Activated CD4-positive, alpha-beta T cell treated with anti-CD3 and anti-CD28 coated beads, Interleukin-10, Interleukin-2, amounts not matched to agents 100 ng/mL and 50 ng/mL, durations not matched to agents 16 hours and 8 hours (primary cell): ENCODE measurements at regions not wholly inside any gene's neighbourhood (a gene's known extent, or its start where the extent isn't known, plus 50 kb on each side); places are given as distances from the start of the nearest gene placed in this dataset.
"Not testable (repeated sequence)": the region's sequence is repeated elsewhere in the genome, so short reads cannot be mapped to it uniquely, and the experiment has no call there.

Experiments used
- DNase-seq: peaks from one replicate; pipeline ENCODE4 v3.0.0-alpha.2; 2020

DNA sequence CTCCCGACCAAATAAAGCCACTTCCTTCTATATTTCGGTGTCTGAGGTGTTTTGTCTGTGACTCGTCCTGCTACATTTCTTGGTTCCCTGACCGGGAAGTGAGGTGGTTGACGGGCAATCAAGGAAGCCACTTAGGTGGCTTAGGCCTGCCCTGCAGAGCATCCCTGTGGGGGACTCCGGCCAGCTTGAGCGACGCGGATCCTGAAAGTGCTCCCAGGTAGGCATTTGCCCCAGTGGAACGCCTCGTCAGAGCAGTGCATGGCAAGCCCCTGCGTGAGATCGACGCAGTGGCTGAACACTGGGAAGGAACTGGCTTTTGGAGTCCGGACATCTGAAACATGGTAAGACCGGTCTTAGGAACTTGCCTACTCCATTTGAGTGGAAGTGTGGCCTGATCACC lies 157.2 kb upstream of the COX7C start:
- no peak for DNase-seq

DNA sequence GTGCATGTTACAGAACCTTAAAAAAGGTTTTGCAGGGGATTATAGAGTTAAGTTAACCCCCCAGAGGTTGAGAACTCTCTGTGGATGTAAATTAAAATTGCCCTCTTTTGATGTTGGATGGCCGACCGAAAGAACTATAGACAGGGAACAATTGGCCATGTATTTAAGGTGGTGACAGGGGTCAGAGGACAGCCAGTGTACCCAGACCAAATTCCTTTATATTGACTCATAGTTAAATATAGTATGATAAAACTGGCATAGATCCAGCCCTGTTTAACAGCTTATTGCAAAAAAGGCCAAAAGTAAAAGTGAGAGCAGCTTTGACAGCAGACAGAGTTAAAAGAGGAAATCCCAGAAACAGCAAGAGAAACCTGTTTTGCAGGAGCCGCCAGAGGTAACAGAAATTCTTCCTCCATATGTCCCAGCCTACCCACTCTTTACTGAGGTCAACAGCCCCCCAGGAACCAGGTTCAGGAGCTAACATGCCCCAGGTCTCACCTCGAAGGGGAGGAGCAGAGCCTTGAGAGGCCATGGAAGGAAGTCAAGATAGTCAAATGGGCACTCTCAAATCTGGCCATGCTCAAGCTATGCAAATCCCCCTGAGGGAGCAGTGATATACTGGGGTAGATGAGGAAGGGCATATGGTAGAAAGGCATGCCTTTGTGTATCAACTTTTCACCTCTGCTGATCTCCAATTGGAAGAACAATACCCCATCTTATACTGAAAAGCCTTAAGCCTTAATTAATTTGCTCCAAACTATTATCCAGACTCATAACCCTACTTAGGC lies 156.4 kb upstream of the COX7C start:
- no peak for DNase-seq

DNA sequence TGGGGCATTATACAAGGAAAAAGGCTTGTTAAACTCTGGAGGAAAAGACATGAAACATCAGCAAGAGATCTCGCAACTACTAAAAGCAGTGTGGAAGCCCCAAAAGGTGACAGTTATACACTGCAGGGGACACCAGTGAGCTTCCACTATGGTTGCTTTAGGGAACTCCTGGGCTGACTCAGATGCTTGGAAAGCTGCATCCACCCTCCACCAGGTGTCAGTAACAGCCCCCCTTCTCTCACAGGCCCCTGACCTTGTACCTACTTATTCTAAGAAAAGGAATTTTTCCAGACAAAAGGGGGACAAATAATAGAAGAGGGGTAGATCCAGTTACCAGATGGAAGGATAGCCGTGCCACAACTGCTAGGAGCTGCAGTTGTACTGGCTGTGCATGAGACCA lies 154.4 kb upstream of the COX7C start:
- no peak for DNase-seq

DNA sequence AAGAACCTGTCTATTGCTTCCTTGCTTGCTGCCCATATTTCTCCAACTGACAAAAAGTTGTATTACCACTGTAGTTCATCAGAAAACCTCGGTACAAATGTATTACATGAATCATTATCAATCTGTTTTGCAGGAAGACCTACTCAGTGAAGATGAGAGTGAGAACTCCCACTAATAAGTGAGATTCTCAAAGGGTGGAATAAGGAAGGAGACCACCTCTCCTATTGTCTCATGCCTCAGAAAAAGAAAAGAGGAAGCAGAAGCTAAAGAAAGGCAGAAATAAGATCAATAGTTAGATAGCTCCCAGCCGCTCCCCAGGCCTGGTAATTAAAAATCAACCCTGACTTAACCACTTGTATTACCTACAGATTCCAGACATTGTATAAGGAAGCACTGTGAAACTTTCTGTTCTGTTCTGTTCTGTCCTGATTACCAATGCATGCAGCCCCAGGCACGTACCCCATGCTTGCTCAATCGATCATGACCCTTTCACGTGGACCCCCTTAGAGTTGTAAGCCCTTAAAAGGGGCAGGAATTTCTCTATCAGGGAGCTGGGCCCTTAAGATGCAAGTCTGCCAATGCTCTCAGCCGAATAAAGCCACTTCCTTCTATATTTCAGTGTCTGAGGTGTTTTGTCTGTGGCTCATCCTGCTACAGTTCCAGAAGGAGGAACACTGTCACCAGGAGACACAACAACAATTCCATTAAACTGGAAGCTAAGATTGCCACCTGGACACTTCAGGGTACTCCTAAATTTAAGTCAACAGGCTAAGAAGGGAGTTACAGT lies 152.5 kb upstream of the COX7C start:
- no peak for DNase-seq

DNA sequence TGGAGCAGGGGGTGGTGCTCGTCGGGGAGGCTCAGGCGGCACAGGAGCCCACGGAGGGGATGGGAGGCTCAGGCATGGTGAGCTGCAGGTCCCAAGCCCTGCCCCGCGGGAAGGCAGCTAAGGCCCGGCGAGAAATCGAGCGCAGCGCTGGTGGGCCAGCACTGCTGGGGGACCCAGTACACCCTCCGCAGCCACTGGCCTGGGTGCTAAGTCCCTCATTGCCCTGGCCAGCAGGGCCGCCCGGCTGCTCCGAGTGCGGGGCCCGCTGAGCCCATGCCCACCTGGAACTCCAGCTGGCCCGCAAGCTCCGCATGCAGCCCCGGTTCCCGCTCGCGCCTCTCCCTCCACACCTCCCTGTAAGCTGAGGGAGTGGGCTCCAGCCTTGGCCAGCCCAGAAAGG lies 151.0 kb upstream of the COX7C start:
- DNase-seq: not testable (repeated sequence)

- DNase-seq: no peak
Observed at GRCh38 chr5:86482008-86482407, 135.7 kb upstream of the COX7C start.

DNA sequence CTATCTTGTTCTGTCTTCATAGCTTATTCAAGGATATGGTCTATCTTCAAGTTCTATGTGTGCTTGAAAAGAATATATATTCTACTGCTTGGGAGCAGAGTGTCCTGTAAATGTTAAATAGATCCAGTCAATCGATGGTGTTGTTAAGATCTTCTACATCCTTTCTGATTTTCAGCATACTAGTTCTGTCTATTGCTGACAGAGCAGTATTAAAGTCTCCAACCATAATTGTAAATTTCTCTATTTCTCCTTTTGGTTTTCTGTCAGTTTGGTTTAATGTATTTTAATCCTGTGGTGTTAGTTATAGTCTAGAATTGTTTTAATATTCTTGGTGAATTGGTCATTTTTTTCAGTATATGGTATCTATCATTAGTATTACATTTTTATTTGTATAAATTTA lies 124.0 kb upstream of the COX7C start:
- no peak for DNase-seq

GRCh38 chr5:86500947-86501346 lies 116.8 kb upstream of the COX7C start:
- no peak for DNase-seq

- DNase-seq: no peak
Observed at GRCh38 chr5:86507574-86507973, 110.2 kb upstream of the COX7C start.

- DNase-seq: not testable (repeated sequence)
Observed at GRCh38 chr5:86510330-86510915, 107.3 kb upstream of the COX7C start.

- no peak for DNase-seq
Observed at GRCh38 chr5:86523718-86524117, 94.0 kb upstream of the COX7C start.

DNA sequence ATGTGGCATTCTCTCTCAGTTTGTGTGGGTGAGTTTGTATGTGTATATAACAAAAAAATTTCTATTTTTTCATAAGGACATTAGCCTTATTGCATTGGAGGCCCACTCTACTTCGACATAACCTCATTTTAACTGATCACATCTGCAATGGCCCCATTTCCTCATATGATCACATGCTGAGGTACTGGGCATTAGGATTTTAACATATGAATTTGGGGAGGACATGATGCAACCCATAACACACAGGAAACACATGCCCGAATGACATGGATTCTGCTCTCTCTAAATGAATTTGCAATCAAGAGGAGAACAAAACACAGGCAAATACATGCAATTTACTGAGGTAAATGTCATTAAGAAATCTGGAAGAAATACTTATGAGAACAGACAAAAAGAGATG lies 92.1 kb upstream of the COX7C start:
- no peak for DNase-seq

- no peak for DNase-seq
Observed at GRCh38 chr5:86526811-86527348, 90.9 kb upstream of the COX7C start.

DNA sequence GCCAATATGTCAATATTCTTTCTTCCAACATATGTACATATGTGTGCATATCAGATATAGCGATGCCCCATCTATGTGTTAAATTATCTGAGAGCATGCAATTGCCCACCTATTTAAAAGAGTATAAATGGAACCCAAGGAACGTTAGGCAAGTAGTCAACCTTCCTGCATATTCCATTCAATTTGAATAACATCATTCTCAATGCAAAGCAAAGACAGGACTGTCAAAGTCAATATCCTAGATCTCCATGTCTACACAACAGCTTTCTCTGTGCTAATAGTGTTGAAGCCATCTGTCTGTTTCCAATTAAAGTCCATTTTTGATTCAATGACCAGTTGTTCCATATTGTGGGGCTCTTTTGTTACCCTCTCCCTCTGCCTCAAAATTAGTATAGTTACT lies 85.3 kb upstream of the COX7C start:
- DNase-seq: no peak

GRCh38 chr5:86536396-86536795 lies 81.3 kb upstream of the COX7C start:
- no peak for DNase-seq

DNA sequence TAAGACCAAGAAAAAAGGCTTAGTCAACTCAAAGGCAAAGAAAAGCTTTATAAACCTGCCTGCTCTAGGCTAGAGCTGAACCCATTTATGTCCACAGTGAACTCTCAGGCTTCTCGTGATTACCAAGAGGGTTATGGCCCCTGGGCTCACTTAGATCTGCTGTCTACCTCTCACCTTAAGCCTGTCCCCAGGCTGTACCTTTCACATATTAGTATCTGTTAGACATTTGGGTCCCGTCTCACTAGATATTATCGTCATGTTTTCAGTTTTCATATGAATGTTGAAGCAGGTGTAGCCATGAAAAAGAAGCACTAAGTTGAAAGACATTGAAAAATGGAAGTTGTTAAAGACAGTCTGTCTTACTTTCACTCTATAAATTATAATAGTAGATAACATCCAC lies 75.2 kb upstream of the COX7C start:
- DNase-seq: no peak

DNA sequence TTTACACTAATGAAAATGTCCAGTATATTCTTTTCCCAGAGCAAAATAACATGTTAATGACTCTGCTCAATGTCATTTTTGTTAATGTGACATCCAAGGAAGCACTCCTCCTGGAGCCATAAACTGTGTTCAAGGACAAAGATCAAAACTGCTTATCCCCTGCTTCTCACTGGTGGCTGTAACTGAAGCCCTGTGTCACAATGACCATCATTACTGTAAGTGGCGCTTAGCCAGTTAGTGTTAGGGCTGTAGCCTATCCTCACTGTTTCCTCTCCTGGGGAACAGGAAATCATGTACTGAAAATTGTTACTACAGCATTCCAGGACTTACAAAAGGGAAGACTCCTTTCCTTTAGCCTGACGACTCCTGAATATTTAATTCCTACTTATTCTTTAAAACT lies 71.7 kb upstream of the COX7C start:
- DNase-seq: no peak

- DNase-seq: no peak
Observed at GRCh38 chr5:86546582-86546981, 71.2 kb upstream of the COX7C start.

- DNase-seq: no peak
Observed at GRCh38 chr5:86554638-86555037, 63.1 kb upstream of the COX7C start.

DNA sequence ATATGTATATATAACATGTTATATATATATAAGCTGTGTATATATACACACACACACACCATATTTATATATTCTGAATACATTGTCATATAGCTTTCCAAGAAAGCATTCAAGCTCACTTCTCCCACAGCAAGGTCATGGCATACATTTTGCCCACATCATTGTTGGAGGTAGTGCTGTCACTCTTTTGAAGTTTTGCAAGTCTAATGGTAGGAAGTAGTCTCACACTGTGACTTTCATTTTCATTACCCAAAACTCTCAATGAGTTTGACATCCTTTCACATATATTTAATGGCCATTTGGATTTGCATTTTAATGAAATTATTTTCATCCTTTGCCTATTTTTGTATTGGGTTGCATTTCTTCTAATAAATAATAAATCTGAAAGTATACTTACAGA lies 59.8 kb upstream of the COX7C start:
- no peak for DNase-seq

DNA sequence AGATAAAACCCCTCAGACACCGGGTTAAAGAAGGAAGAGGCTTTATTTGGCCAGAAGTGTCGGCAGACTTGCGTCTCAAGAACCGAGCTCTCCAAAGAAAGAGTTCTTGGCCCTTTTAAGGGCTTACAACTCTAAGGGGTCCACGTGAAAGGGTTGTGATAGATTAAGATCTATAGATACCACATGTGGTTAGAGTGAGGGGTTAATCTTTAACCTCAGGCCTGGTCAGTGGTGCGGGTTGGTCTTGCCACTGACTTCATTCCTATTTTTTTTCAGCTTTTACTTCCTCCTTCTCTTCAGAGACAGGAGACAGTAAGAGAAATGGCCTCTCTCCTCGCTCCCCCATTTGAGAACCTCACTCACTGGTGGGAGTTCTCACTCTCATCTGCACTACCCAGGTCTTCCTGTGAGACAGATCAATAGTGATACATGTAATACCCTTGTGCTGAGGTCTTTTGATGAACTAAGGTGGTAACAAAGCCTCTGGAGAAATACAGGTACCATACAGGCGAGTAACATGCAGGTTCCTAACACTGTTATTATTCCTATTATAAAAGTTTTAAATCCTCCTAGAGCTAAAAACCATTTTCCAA lies 52.4 kb upstream of the COX7C start:
- DNase-seq: no peak

DNA sequence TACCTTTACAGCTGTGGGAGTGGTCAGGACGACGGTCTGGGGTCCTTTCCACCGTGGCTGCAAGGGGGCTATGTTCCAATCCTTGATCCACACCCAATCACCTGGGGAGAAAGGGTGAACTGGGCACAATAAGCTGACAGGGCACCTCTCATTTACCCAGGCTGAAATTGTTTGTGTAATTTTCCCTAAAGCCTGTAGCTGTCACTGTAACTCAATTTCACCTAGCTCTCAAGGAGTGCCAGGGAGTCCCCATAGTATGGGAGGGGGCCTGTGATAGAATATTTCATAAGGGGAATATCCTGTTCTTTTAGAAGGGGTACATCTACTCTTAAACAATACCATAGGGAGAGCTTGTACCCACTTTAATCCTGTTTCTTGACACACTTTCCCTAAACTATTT lies 51.7 kb upstream of the COX7C start:
- DNase-seq: not testable (repeated sequence)
